ENCODE measurements at regions not wholly inside any gene's neighbourhood (a gene's known extent, or its start where the extent isn't known, plus 50 kb on each side); places are given as distances from the start of the nearest gene placed in this dataset.

DNA sequence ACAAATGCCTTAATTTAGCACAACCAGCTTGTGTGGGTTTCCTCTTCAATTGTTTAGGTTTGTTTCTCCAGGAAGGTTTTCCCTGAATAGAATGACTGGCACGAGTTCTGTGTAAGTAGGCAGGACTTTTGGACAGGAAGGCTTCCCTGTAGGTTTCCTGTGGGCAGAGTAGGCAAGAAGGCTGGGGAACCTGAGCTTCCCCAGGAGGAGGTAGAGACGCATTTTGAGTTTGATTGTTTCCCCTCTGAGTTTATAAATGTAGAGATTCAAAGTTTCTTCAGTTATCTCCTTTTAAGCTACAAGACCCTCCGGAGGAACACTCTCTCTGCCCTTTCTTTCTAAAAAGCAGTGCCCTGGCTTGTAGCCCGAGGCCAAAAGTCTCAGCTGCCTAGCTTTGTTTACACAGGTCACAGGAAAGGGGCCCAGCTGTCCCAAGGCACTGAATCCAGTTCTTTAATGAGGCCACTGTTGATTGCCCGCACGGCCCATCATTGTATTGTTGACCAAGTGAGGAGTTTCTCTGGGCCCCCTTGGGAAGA, 66.6 kb upstream of the RDX start:
- peak; percentile 78 to 87 for DNase-seq
- no TSS peak for BruUV-seq (replicated peaks)
- Mint-ChIP-seq H3K36me3 (ENCODE audit: insufficient read depth, unreplicated experiment) (no peaks in the 10 kb centered on the region), H3K27ac (ENCODE audit: unreplicated experiment) (peak overlapping the region; percentile 91), H3K4me3 (ENCODE audit: unreplicated experiment) (peak overlapping the region; percentile 61), H3K27me3 (ENCODE audit: insufficient read depth, unreplicated experiment) (no peaks in the 10 kb centered on the region), H3K9me3 (ENCODE audit: unreplicated experiment) (peaks cover 15% of the 10 kb centered on the region), H3K4me1 (ENCODE audit: low read depth, unreplicated experiment) (peaks cover 58% of the 10 kb centered on the region)
- peaks cover 3% of the 10 kb centered on the region; the same call in 1 of the 2 replicates for H3K9me3 ChIP-seq
- H3K27me3 ChIP-seq (replicated peaks; ENCODE audit: control insufficient read depth, insufficient read depth, low read length): no peaks in the 10 kb centered on the region
- no peak for TF ChIP-seq CTCF (IDR thresholded peaks at IDR 0.05; ENCODE audit: insufficient read depth in 1 of 2, low read depth in 1 of 2, low read length in 1 of 2, severe bottlenecking in 1 of 2, unreplicated experiment in 1 of 2)
- POLR2A ChIA-PET: interaction anchor here (0.5 to 1.0 kb wide), 5 partner anchors 34 to 209 kb away, joined by 3 to 15 read pairs (median 3); partner anchors contain the start of gene RDX
- H3K36me3 ChIP-seq (ENCODE audit: control insufficient read depth, insufficient read depth, low read length): no peaks in the 10 kb centered on the region
- H3K4me3 ChIP-seq (ENCODE audit: low read depth, low read length): no peak overlapping the region
- H3K4me1 ChIP-seq: peaks cover 38% of the 10 kb centered on the region
- intact Hi-C loops (cut with micrococcal nuclease; ENCODE audit: unreplicated experiment): loop anchor here (1.0 to 2.0 kb wide), 2 partner anchors 14 to 65 kb away; no protein-coding TSS in a partner anchor
- CTCF ChIA-PET: interaction anchor here (0.5 to 1.4 kb wide), 6 partner anchors 23 to 161 kb away, joined by 3 to 9 read pairs (median 3); no protein-coding TSS in a partner anchor

- Histone ChIP-seq H3K27me3 (replicated peaks; ENCODE audit: control insufficient read depth, insufficient read depth, low read length) (no peaks in the 10 kb centered on the region), H3K4me1 (peaks cover 38% of the 10 kb centered on the region), H3K4me3 (ENCODE audit: low read depth, low read length) (no peak overlapping the region), H3K36me3 (ENCODE audit: control insufficient read depth, insufficient read depth, low read length) (no peaks in the 10 kb centered on the region), H3K9me3 (peaks cover 8% of the 10 kb centered on the region; the same call in 1 of the 2 replicates)
- Mint-ChIP-seq H3K9me3 (ENCODE audit: unreplicated experiment) (peaks cover 9% of the 10 kb centered on the region), H3K4me1 (ENCODE audit: low read depth, unreplicated experiment) (peaks cover 48% of the 10 kb centered on the region), H3K27ac (ENCODE audit: unreplicated experiment) (peak overlapping the region; percentile 67), H3K36me3 (ENCODE audit: insufficient read depth, unreplicated experiment) (no peaks in the 10 kb centered on the region), H3K4me3 (ENCODE audit: unreplicated experiment) (no peak overlapping the region), H3K27me3 (ENCODE audit: insufficient read depth, unreplicated experiment) (no peaks in the 10 kb centered on the region)
- no peak for TF ChIP-seq CTCF (IDR thresholded peaks at IDR 0.05; ENCODE audit: insufficient read depth in 1 of 2, low read depth in 1 of 2, low read length in 1 of 2, severe bottlenecking in 1 of 2, unreplicated experiment in 1 of 2)
- BruUV-seq (replicated peaks): no TSS peak
- POLR2A ChIA-PET: no interaction called here
- DNase-seq: no peak
- intact Hi-C loops (cut with micrococcal nuclease; ENCODE audit: unreplicated experiment): loop anchor here (1.0 kb wide), 1 partner anchor 420 kb away; no protein-coding TSS in a partner anchor
- CTCF ChIA-PET: interaction anchor here (0.6 to 1.9 kb wide), 5 partner anchors 11 to 163 kb away, joined by 3 to 7 read pairs (median 6); no protein-coding TSS in a partner anchor
Measured at GRCh38 chr11:110366291-110366690, 63.5 kb upstream of the FDX1 start.

DNA sequence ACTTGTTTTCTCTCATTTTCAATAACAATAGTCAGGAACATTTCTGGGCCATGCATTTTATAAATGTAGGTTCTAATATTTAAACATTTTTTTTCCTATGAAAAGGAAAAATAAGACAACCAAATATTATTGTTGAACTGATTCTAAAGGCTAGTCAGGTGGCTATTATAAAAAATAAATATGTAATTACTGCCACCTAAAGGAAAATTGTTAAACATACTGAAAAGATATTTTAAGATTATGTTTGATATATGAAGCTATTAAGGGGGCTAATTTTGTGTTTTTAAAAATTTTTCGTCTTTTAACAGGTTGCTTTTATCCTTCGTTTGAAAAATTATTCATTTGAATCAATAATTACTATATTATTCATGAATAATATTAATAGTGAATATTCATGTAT, 62.2 kb upstream of the FDX1 start:
- no peaks in the 10 kb centered on the region for H3K27me3 ChIP-seq (replicated peaks; ENCODE audit: control insufficient read depth, insufficient read depth, low read length)
- no peaks in the 10 kb centered on the region for H3K27me3 Mint-ChIP-seq (ENCODE audit: insufficient read depth, unreplicated experiment)
- no peak overlapping the region for H3K27ac Mint-ChIP-seq (ENCODE audit: unreplicated experiment)
- H3K36me3 Mint-ChIP-seq (ENCODE audit: insufficient read depth, unreplicated experiment): no peaks in the 10 kb centered on the region
- no peak overlapping the region for H3K4me3 ChIP-seq (ENCODE audit: low read depth, low read length)
- intact Hi-C loops (cut with micrococcal nuclease; ENCODE audit: unreplicated experiment): loop anchor here (1.0 kb wide), 1 partner anchor 166 kb away; no protein-coding TSS in a partner anchor
- H3K9me3 Mint-ChIP-seq (ENCODE audit: unreplicated experiment): peaks cover 16% of the 10 kb centered on the region
- POLR2A ChIA-PET: interaction anchor here (0.6 kb wide), 1 partner anchor 9 kb away, joined by 7 read pairs; no protein-coding TSS in a partner anchor
- no peaks in the 10 kb centered on the region for H3K36me3 ChIP-seq (ENCODE audit: control insufficient read depth, insufficient read depth, low read length)
- TF ChIP-seq CTCF (IDR thresholded peaks at IDR 0.05; ENCODE audit: insufficient read depth in 1 of 2, low read depth in 1 of 2, low read length in 1 of 2, severe bottlenecking in 1 of 2, unreplicated experiment in 1 of 2): peak in 1 of 2 experiments; percentile 50
- CTCF ChIA-PET: interaction anchor here (0.6 to 2.0 kb wide), 11 partner anchors 10 to 168 kb away, joined by 3 to 11 read pairs (median 4); partner anchors contain the start of gene RDX
- no TSS peak for BruUV-seq (replicated peaks)
- H3K4me3 Mint-ChIP-seq (ENCODE audit: unreplicated experiment): no peak overlapping the region
- H3K4me1 Mint-ChIP-seq (ENCODE audit: low read depth, unreplicated experiment): peaks cover 46% of the 10 kb centered on the region
- no peak for DNase-seq
- H3K9me3 ChIP-seq: peaks cover 8% of the 10 kb centered on the region; the same call in 1 of the 2 replicates
- peaks cover 38% of the 10 kb centered on the region for H3K4me1 ChIP-seq
